ENCODE measurements at regions not wholly inside any gene's neighbourhood (a gene's known extent, or its start where the extent isn't known, plus 50 kb on each side); places are given as distances from the start of the nearest gene placed in this dataset.

GRCh38 chr3:30183421-30183820, 423.0 kb upstream of the TGFBR2 start:
- no peak overlapping the region for H3K27ac ChIP-seq (ENCODE audit: low read depth, low read length)
- H3K79me2 ChIP-seq (ENCODE audit: insufficient read depth, low read length) = no peaks in the 10 kb centered on the region
- H3K36me3 ChIP-seq (ENCODE audit: low read length) = no peaks in the 10 kb centered on the region
- no peak overlapping the region for H3K4me2 ChIP-seq (ENCODE audit: low read depth, low read length, poor library complexity, severe bottlenecking)
- TF ChIP-seq CTCF (IDR thresholded peaks at IDR 0.05; ENCODE audit: insufficient read depth, low read length, poor library complexity, severe bottlenecking) (no peak), EZH2phosphoT487 (conservative IDR thresholded peaks at IDR 0.05; ENCODE audit: low read length) (no peak)
- no peaks in the 10 kb centered on the region for H4K20me1 ChIP-seq (ENCODE audit: low read depth, low read length)
- H3K27me3 ChIP-seq (ENCODE audit: low read length) = no peaks in the 10 kb centered on the region
- no peak overlapping the region for H3K9ac ChIP-seq (ENCODE audit: low read length)
- H3F3A ChIP-seq (ENCODE audit: insufficient read depth) = no peaks in the 10 kb centered on the region
- H3K9me3 ChIP-seq (ENCODE audit: insufficient read depth, low read length) = no peaks in the 10 kb centered on the region
- H3K4me3 ChIP-seq (ENCODE audit: insufficient read depth, low read length, poor library complexity, severe bottlenecking) = no peak overlapping the region
- H2AFZ ChIP-seq (ENCODE audit: low read depth, low read length, severe bottlenecking) = no peak overlapping the region
- no peaks in the 10 kb centered on the region for H3K9me2 ChIP-seq (replicated peaks; ENCODE audit: insufficient read depth, low read length)

DNA sequence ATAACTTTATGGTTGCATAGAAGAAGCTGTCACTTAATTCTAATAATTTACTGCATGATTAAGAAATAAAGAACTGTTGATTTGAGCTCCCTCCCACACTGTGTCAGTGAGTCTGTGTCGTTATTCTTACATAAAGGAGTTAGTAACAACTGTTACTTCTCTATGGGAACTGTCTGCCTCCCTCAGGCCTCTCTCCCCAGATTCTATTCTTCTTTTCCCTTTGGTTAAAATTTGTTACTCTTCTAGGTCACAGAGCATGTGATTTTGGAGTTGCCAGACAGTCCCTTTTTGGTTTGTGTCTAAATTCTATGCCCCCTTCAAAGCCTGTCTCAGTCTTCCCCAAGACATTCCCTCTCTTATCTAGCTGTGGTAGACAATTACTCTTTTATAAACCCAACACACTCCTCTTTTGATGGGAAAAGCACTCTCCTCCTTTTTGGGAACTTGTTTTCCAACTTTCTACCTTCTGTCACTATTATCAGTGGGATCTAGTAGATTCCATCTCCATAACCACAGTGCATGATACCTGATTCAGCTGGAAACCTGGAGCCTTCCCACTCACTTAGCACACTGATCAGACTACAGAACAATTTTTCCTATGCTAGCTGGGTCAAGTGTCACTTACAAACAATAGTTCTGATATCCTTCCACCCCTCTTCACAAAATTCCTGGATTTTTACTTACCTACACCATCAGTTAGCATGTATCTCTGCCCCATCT, 422.1 kb upstream of the TGFBR2 start:
- TF ChIP-seq CTCF (IDR thresholded peaks at IDR 0.05; ENCODE audit: insufficient read depth, low read length, poor library complexity, severe bottlenecking) (no peak), EZH2phosphoT487 (conservative IDR thresholded peaks at IDR 0.05; ENCODE audit: low read length) (no peak)
- no peaks in the 10 kb centered on the region for H3K36me3 ChIP-seq (ENCODE audit: low read length)
- no peak overlapping the region for H3K27ac ChIP-seq (ENCODE audit: low read depth, low read length)
- H3K4me2 ChIP-seq (ENCODE audit: low read depth, low read length, poor library complexity, severe bottlenecking) = no peak overlapping the region
- no peaks in the 10 kb centered on the region for H4K20me1 ChIP-seq (ENCODE audit: low read depth, low read length)
- no peaks in the 10 kb centered on the region for H3K9me2 ChIP-seq (replicated peaks; ENCODE audit: insufficient read depth, low read length)
- no peak overlapping the region for H2AFZ ChIP-seq (ENCODE audit: low read depth, low read length, severe bottlenecking)
- no peaks in the 10 kb centered on the region for H3K79me2 ChIP-seq (ENCODE audit: insufficient read depth, low read length)
- no peak overlapping the region for H3K9ac ChIP-seq (ENCODE audit: low read length)
- no peaks in the 10 kb centered on the region for H3K27me3 ChIP-seq (ENCODE audit: low read length)
- H3K4me3 ChIP-seq (ENCODE audit: insufficient read depth, low read length, poor library complexity, severe bottlenecking) = no peak overlapping the region
- H3K9me3 ChIP-seq (ENCODE audit: insufficient read depth, low read length) = no peaks in the 10 kb centered on the region
- no peaks in the 10 kb centered on the region for H3F3A ChIP-seq (ENCODE audit: insufficient read depth)

- no peaks in the 10 kb centered on the region for H4K20me1 ChIP-seq (ENCODE audit: low read depth, low read length)
- H3F3A ChIP-seq (ENCODE audit: insufficient read depth) = no peaks in the 10 kb centered on the region
- H3K4me2 ChIP-seq (ENCODE audit: low read depth, low read length, poor library complexity, severe bottlenecking) = no peak overlapping the region
- no peaks in the 10 kb centered on the region for H3K27me3 ChIP-seq (ENCODE audit: low read length)
- H3K79me2 ChIP-seq (ENCODE audit: insufficient read depth, low read length) = no peaks in the 10 kb centered on the region
- TF ChIP-seq CTCF (IDR thresholded peaks at IDR 0.05; ENCODE audit: insufficient read depth, low read length, poor library complexity, severe bottlenecking) (no peak), EZH2phosphoT487 (conservative IDR thresholded peaks at IDR 0.05; ENCODE audit: low read length) (no peak)
- H3K4me3 ChIP-seq (ENCODE audit: insufficient read depth, low read length, poor library complexity, severe bottlenecking) = no peak overlapping the region
- no peak overlapping the region for H2AFZ ChIP-seq (ENCODE audit: low read depth, low read length, severe bottlenecking)
- H3K9me2 ChIP-seq (replicated peaks; ENCODE audit: insufficient read depth, low read length) = no peaks in the 10 kb centered on the region
- H3K27ac ChIP-seq (ENCODE audit: low read depth, low read length) = no peak overlapping the region
- no peak overlapping the region for H3K9ac ChIP-seq (ENCODE audit: low read length)
- H3K9me3 ChIP-seq (ENCODE audit: insufficient read depth, low read length) = no peaks in the 10 kb centered on the region
- H3K36me3 ChIP-seq (ENCODE audit: low read length) = no peaks in the 10 kb centered on the region
Observed at GRCh38 chr3:30185872-30186271, 420.5 kb upstream of the TGFBR2 start.

Measured in SU-DHL-6 (cell line).